Subcutaneous abdominal adipose tissue (tissue), 5 donors: ENCODE measurements at regions not wholly inside any gene's neighbourhood (a gene's known extent, or its start where the extent isn't known, plus 50 kb on each side); places are given as distances from the start of the nearest gene placed in this dataset.
A peak's percentile ranks its signal among the peaks of the same experiment; 100 is the strongest.

ENCODE experiments used
- H3K27ac ChIP-seq: one replicate; pipeline ENCODE4 v1.7.0; 2013; ENCODE audit warnings: low read depth, mild to moderate bottlenecking, inconsistent platforms, low read length, moderate library complexity
- H3K27me3 ChIP-seq, 5 donors: one replicate each; pipeline ENCODE4 v1.7.0; 2013; ENCODE audit warnings: low read length in 5 of 5, inconsistent platforms in 1 of 5; ENCODE audit not compliant: control insufficient read depth in 5 of 5, insufficient read depth in 4 of 5
- H3K36me3 ChIP-seq, 5 donors: one replicate each; pipeline ENCODE4 v1.7.0; 2013; ENCODE audit warnings: low read length in 5 of 5; ENCODE audit not compliant: control insufficient read depth in 5 of 5, insufficient read depth in 5 of 5
- H3K4me1 ChIP-seq, 5 donors: one replicate each; pipeline ENCODE4 v1.7.0; 2013; ENCODE audit warnings: low read length in 5 of 5, mild to moderate bottlenecking in 3 of 5, moderate library complexity in 1 of 5; ENCODE audit not compliant: control insufficient read depth in 5 of 5, insufficient read depth in 5 of 5
- H3K4me3 ChIP-seq, 5 donors: one replicate each; pipeline ENCODE4 v1.7.0; 2013; ENCODE audit warnings: low read length in 5 of 5, low read depth in 1 of 5
- H3K9ac ChIP-seq, 5 donors: one replicate each; pipeline ENCODE4 v1.7.0; 2013; ENCODE audit warnings: low read length in 5 of 5, mild to moderate bottlenecking in 4 of 5, moderate library complexity in 3 of 5
- H3K9me3 ChIP-seq, 5 donors: one replicate each; pipeline ENCODE4 v1.7.0; 2013; ENCODE audit warnings: low read length in 5 of 5; ENCODE audit not compliant: control insufficient read depth in 5 of 5
- donor health status: healthy.
- donor health status: healthy.
- donor health status: healthy.
- donor health status: healthy.
- donor health status: healthy.

GRCh38 chr10:129104266-129105045 lies 362.6 kb upstream of the MGMT start:
- Histone ChIP-seq H3K36me3 (no peaks in the 10 kb centered on the region), H3K27ac (peak overlapping the region; percentile 59), H3K9me3 (no peaks in the 10 kb centered on the region)

GRCh38 chr10:129105266-129105665 lies 361.8 kb upstream of the MGMT start:
- peaks cover 3 to 28% (median 23%) of the 10 kb centered on the region in 5 donors for H3K4me1 ChIP-seq
- no peaks in the 10 kb centered on the region for H3K9me3 ChIP-seq
- H3K27me3 ChIP-seq, result no peaks in the 10 kb centered on the region
- no peak overlapping the region for H3K9ac ChIP-seq
- H3K36me3 ChIP-seq, result no peaks in the 10 kb centered on the region
- H3K4me3 ChIP-seq, result no peak overlapping the region
- peak overlapping the region; percentile 59 for H3K27ac ChIP-seq

More at GRCh38 chr10:129104266-129105045, 362.6 kb upstream of the MGMT start:
- Histone ChIP-seq H3K4me3 (no peak overlapping the region), H3K4me1 (peaks cover 3 to 28% (median 23%) of the 10 kb centered on the region in 5 donors), H3K27me3 (no peaks in the 10 kb centered on the region), H3K9ac (no peak overlapping the region)

DNA sequence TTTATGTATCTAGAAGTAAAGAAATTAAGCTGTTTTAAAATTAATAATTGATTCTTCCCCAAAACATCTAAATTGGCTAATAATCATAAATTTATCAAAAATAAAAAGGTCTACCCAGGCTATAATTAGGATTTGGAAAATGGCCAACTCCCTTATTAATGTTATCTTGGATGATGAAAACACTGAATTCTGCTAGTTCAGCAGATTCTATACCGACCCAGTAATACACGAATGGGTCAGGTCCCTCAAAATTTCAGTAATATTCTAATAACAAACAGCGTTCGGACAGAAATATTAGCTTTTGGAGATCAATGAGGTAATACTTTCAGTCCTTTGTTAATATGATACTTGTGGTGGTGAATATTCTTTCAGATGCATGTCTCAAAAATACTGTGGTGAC lies 360.7 kb upstream of the MGMT start:
- Histone ChIP-seq H3K27me3 (no peaks in the 10 kb centered on the region), H3K4me1 (peaks cover 3 to 28% (median 23%) of the 10 kb centered on the region in 5 donors), H3K4me3 (no peak overlapping the region), H3K36me3 (no peaks in the 10 kb centered on the region), H3K9me3 (no peaks in the 10 kb centered on the region), H3K9ac (no peak overlapping the region), H3K27ac (peak overlapping the region; percentile 59)

GRCh38 chr10:129107525-129107924 lies 359.5 kb upstream of the MGMT start:
- no peaks in the 10 kb centered on the region for H3K9me3 ChIP-seq
- H3K9ac ChIP-seq, result no peak overlapping the region
- no peak overlapping the region for H3K4me3 ChIP-seq
- H3K4me1 ChIP-seq, result peaks cover 3 to 28% (median 23%) of the 10 kb centered on the region in 5 donors
- no peaks in the 10 kb centered on the region for H3K36me3 ChIP-seq
- H3K27me3 ChIP-seq, result no peaks in the 10 kb centered on the region
- H3K27ac ChIP-seq, result no peak overlapping the region

DNA sequence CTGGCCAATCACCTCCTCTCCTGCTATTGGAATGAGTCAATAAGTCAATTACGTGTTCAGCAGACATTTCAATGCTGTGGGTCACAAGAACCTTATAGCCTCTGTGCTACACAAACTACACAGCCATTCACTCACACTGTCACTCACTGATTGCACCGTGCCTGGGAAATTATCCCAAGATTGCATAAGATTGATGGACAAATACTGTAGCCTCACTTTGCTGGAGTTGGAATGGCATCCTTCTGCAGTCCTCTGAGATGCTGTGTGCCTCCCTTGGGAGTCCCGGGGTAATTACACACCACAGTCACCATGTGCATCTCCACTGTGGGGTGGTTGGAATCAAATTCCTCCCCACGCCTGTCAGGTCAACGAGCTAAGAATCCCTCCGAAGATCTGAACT lies 358.7 kb upstream of the MGMT start:
- Histone ChIP-seq H3K36me3 (no peaks in the 10 kb centered on the region), H3K27me3 (no peaks in the 10 kb centered on the region), H3K9ac (no peak overlapping the region), H3K27ac (no peak overlapping the region), H3K4me3 (no peak overlapping the region), H3K9me3 (no peaks in the 10 kb centered on the region), H3K4me1 (peaks cover 3 to 28% (median 23%) of the 10 kb centered on the region in 5 donors)

DNA sequence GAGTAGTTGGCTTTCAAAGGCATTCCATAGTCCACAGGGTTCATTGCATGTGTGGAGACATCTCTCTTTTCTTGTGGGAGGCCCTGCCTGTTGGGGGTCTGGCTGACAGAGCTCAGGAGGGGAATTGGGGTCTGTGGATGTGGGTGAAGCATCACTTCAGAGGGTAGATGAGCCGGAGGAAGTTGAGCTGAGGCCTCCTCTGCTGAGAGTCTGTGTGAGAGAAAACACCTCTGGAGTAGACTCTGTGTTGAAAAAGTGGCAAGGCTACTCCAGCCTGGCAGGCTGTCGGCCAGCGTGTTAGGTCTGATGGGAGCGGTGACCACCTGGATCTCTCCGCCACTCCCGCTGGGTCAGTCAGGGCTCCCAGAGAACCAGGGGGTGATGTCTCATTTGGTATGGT lies 358.0 kb upstream of the MGMT start:
- H3K9me3 ChIP-seq, result no peaks in the 10 kb centered on the region

GRCh38 chr10:129110780-129111179 lies 356.3 kb upstream of the MGMT start:
- H3K4me1 ChIP-seq, result peaks cover 0 to 13% (median 8%) of the 10 kb centered on the region in 5 donors
- no peaks in the 10 kb centered on the region for H3K27me3 ChIP-seq
- H3K36me3 ChIP-seq, result no peaks in the 10 kb centered on the region
- no peak overlapping the region for H3K9ac ChIP-seq
- no peak overlapping the region for H3K4me3 ChIP-seq
- no peak overlapping the region for H3K27ac ChIP-seq
- H3K9me3 ChIP-seq, result no peaks in the 10 kb centered on the region

More for the DNA sequence above, 358.0 kb upstream of the MGMT start:
- H3K36me3 ChIP-seq, result no peaks in the 10 kb centered on the region
- H3K4me3 ChIP-seq, result no peak overlapping the region
- H3K27ac ChIP-seq, result no peak overlapping the region
- no peaks in the 10 kb centered on the region for H3K27me3 ChIP-seq
- H3K4me1 ChIP-seq, result peaks cover 3 to 28% (median 20%) of the 10 kb centered on the region in 5 donors
- H3K9ac ChIP-seq, result no peak overlapping the region

- Histone ChIP-seq H3K27ac (no peak overlapping the region), H3K27me3 (no peaks in the 10 kb centered on the region), H3K36me3 (no peaks in the 10 kb centered on the region), H3K4me1 (peaks cover 0 to 9% (median 6%) of the 10 kb centered on the region in 5 donors), H3K9me3 (no peaks in the 10 kb centered on the region), H3K4me3 (no peak overlapping the region), H3K9ac (no peak overlapping the region)
Measured at GRCh38 chr10:129111922-129112321, 355.1 kb upstream of the MGMT start.

DNA sequence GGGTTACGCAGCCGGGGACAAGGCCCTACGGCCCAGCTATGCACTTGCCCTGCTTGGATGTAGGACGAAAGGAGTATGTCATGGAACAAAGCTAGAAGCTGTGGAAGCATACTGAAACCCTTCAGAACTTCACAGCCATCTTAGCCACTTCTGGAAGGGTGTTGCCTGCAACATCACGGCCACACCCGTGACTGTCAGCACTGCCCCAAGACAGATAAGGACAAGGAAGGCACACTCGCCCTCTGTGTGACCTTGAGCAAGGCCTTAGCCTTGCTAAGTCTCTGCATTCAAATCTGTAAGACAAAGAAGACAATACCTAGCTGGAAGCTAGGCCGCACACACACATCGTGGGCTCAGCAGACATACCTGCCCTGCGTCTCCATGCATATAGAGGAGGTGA lies 352.5 kb upstream of the MGMT start:
- H3K36me3 ChIP-seq, result no peaks in the 10 kb centered on the region
- no peaks in the 10 kb centered on the region for H3K4me1 ChIP-seq
- H3K27ac ChIP-seq, result no peak overlapping the region
- no peaks in the 10 kb centered on the region for H3K9me3 ChIP-seq
- no peaks in the 10 kb centered on the region for H3K27me3 ChIP-seq
- H3K9ac ChIP-seq, result no peak overlapping the region
- H3K4me3 ChIP-seq, result no peak overlapping the region

DNA sequence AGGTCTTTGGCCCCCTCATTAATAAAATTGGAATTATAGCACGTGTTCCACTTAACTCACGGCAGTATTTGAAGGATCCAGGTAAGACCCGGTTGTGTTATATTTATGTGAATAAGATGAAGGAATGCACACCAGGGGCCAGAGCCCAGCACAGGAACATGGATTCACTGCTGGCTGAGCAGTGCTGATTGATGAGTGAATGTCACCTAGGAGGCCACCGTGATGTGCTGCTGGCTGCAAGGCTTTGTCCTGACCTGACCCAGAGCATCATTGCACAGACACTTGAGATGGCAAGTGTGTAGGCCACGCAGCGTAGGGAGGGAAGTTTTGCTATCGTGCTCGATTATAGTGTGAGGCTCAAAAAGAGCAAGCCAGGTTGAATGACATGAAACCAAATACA lies 350.7 kb upstream of the MGMT start:
- Histone ChIP-seq H3K27ac (no peak overlapping the region), H3K9me3 (no peaks in the 10 kb centered on the region), H3K27me3 (no peaks in the 10 kb centered on the region), H3K4me3 (no peak overlapping the region), H3K4me1 (no peaks in the 10 kb centered on the region), H3K36me3 (no peaks in the 10 kb centered on the region), H3K9ac (no peak overlapping the region)
